Neural crest cell (in vitro differentiated cells): ENCODE measurements at regions not wholly inside any gene's neighbourhood (a gene's known extent, or its start where the extent isn't known, plus 50 kb on each side); places are given as distances from the start of the nearest gene placed in this dataset.

ENCODE experiments used
- DNase-seq: peaks from one replicate; pipeline ENCODE4 v3.0.0; 2021; ENCODE audit warnings: low read depth, mixed read lengths, low spot score
- H3K27ac Mint-ChIP-seq: one replicate; pipeline ENCODE4 v1.8.0; 2021; ENCODE audit warnings: mild to moderate bottlenecking, mixed read lengths; ENCODE audit not compliant: unreplicated experiment
- H3K27me3 Mint-ChIP-seq: 2 replicates; pipeline ENCODE4 v1.8.0; 2021; ENCODE audit warnings: low read depth, mild to moderate bottlenecking, mixed read lengths
- H3K36me3 Mint-ChIP-seq: 2 replicates; pipeline ENCODE4 v1.8.0; 2021; ENCODE audit warnings: low read depth, mild to moderate bottlenecking, mixed read lengths
- H3K4me1 Mint-ChIP-seq: 2 replicates; pipeline ENCODE4 v1.8.0; 2021; ENCODE audit warnings: mixed read lengths
- H3K4me3 Mint-ChIP-seq: one replicate; pipeline ENCODE4 v1.8.0; 2021; ENCODE audit warnings: mild to moderate bottlenecking, mixed read lengths
- H3K9me3 Mint-ChIP-seq: 2 replicates; pipeline ENCODE4 v1.8.0; 2021; ENCODE audit warnings: mixed read lengths
- TF ChIP-seq, protein P1 (sequence below): fragments of 200-600 bp; sonication (generic); conservative IDR thresholded peaks from 2 replicates; pipeline ENCODE4 v1.5.0; 2021; ENCODE audit warnings: antibody characterized with exemption, mild to moderate bottlenecking

- no peak for DNase-seq
- TF ChIP-seq, protein P1, sequence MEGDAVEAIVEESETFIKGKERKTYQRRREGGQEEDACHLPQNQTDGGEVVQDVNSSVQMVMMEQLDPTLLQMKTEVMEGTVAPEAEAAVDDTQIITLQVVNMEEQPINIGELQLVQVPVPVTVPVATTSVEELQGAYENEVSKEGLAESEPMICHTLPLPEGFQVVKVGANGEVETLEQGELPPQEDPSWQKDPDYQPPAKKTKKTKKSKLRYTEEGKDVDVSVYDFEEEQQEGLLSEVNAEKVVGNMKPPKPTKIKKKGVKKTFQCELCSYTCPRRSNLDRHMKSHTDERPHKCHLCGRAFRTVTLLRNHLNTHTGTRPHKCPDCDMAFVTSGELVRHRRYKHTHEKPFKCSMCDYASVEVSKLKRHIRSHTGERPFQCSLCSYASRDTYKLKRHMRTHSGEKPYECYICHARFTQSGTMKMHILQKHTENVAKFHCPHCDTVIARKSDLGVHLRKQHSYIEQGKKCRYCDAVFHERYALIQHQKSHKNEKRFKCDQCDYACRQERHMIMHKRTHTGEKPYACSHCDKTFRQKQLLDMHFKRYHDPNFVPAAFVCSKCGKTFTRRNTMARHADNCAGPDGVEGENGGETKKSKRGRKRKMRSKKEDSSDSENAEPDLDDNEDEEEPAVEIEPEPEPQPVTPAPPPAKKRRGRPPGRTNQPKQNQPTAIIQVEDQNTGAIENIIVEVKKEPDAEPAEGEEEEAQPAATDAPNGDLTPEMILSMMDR = no peak
- no peaks in the 10 kb centered on the region for H3K36me3 Mint-ChIP-seq
- peaks cover 3% of the 10 kb centered on the region for H3K9me3 Mint-ChIP-seq
- peaks cover 14% of the 10 kb centered on the region for H3K4me1 Mint-ChIP-seq
- H3K27me3 Mint-ChIP-seq = peaks cover under 1% of the 10 kb centered on the region
- H3K4me3 Mint-ChIP-seq = no peak overlapping the region
- H3K27ac Mint-ChIP-seq = no peak overlapping the region
These were observed 56.9 kb upstream of the CAST start for GRCh38 chr5:96605144-96605837.

- Mint-ChIP-seq H3K27ac (no peak overlapping the region), H3K4me3 (no peak overlapping the region), H3K4me1 (no peaks in the 10 kb centered on the region), H3K27me3 (peaks cover 11% of the 10 kb centered on the region), H3K9me3 (peaks cover 3% of the 10 kb centered on the region), H3K36me3 (no peaks in the 10 kb centered on the region)
- TF ChIP-seq, protein P1 = no peak
- no peak for DNase-seq
These were observed 52.8 kb upstream of the CAST start for GRCh38 chr5:96609369-96609768.

DNA sequence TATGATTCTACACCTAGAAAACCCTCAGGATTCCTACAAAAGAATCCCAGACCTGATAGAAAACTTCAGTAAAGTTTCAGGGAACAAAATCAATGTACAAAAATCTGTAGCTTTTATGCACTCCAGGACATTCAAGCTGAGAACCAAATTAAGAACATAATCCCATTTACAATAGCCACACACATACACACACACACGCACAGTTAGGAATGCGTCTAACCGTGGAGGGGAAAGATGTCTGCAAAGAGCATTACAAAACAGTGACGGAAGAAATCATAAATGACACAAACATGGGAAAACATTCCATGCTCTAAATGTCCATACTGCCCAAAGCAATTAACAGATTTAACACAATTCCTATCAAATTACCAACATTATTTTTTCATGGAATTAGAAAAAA is 51.4 kb upstream of the CAST start:
- TF ChIP-seq, protein P1 = no peak
- no peaks in the 10 kb centered on the region for H3K36me3 Mint-ChIP-seq
- H3K4me1 Mint-ChIP-seq = no peaks in the 10 kb centered on the region
- H3K9me3 Mint-ChIP-seq = peaks cover 3% of the 10 kb centered on the region
- DNase-seq = no peak
- H3K27ac Mint-ChIP-seq = no peak overlapping the region
- H3K27me3 Mint-ChIP-seq = peaks cover 11% of the 10 kb centered on the region
- H3K4me3 Mint-ChIP-seq = no peak overlapping the region

- peaks cover 11% of the 10 kb centered on the region for H3K27me3 Mint-ChIP-seq
- no peak for DNase-seq
- H3K4me3 Mint-ChIP-seq = no peak overlapping the region
- no peak overlapping the region for H3K27ac Mint-ChIP-seq
- no peaks in the 10 kb centered on the region for H3K4me1 Mint-ChIP-seq
- TF ChIP-seq, protein P1 = no peak
- peaks cover 3% of the 10 kb centered on the region for H3K9me3 Mint-ChIP-seq
- H3K36me3 Mint-ChIP-seq = no peaks in the 10 kb centered on the region
These were observed 50.2 kb upstream of the CAST start for GRCh38 chr5:96611946-96612345.
